ENCODE measurements at regions not wholly inside any gene's neighbourhood (a gene's known extent, or its start where the extent isn't known, plus 50 kb on each side); places are given as distances from the start of the nearest gene placed in this dataset.

- no peaks in the 10 kb centered on the region for H3K36me3 ChIP-seq
- no peak for TF ChIP-seq CTCF (IDR thresholded peaks at IDR 0.05; ENCODE audit: borderline replicate concordance)
- intact Hi-C loops (cut with micrococcal nuclease) = no loop called here
Measured at GRCh38 chr7:126022452-126022851, 1092.8 kb upstream of the POT1 start.

DNA sequence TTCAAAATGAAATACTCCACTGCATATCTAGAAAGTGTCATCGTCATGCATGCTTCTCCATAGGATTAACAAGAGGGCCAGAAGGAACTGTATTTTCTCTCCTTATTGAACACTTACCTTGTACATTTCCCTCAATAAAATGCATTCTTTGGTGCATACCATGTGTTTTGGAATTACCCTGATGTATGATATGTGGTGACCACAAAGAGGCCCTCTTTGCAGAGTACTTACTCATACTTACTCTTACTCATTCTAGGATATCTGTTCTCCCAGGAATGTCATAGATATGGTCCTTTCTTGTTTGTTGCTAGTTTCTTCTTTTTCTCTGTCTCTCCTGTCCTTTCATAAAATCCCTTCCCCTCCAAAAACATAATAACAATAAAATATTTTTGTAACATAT is 1087.1 kb upstream of the POT1 start:
- no peak for TF ChIP-seq CTCF (IDR thresholded peaks at IDR 0.05; ENCODE audit: borderline replicate concordance)
- no peak for DNase-seq

More at GRCh38 chr7:126022452-126022851, 1092.8 kb upstream of the POT1 start:
- Histone ChIP-seq H3K27ac (replicated peaks) (no peak overlapping the region), H3K4me3 (no peak overlapping the region), H3K9me3 (replicated peaks) (no peaks in the 10 kb centered on the region), H3K27me3 (ENCODE audit: low read depth) (no peaks in the 10 kb centered on the region), H3K4me1 (no peaks in the 10 kb centered on the region)
- no peak for DNase-seq

GRCh38 chr7:126005064-126005463 is 1075.4 kb upstream of the POT1 start:
- no peak for TF ChIP-seq CTCF (IDR thresholded peaks at IDR 0.05; ENCODE audit: borderline replicate concordance)
- no peak for DNase-seq
- intact Hi-C loops (cut with micrococcal nuclease) = no loop called here

More for the DNA sequence above, 1087.1 kb upstream of the POT1 start:
- no peak overlapping the region for H3K4me3 ChIP-seq
- no peak overlapping the region for H3K27ac ChIP-seq (replicated peaks)
- no peaks in the 10 kb centered on the region for H3K4me1 ChIP-seq
- H3K9me3 ChIP-seq (replicated peaks) = peaks cover 6% of the 10 kb centered on the region
- no peaks in the 10 kb centered on the region for H3K36me3 ChIP-seq
- H3K27me3 ChIP-seq (ENCODE audit: low read depth) = no peaks in the 10 kb centered on the region
- intact Hi-C loops (cut with micrococcal nuclease) = no loop called here

DNA sequence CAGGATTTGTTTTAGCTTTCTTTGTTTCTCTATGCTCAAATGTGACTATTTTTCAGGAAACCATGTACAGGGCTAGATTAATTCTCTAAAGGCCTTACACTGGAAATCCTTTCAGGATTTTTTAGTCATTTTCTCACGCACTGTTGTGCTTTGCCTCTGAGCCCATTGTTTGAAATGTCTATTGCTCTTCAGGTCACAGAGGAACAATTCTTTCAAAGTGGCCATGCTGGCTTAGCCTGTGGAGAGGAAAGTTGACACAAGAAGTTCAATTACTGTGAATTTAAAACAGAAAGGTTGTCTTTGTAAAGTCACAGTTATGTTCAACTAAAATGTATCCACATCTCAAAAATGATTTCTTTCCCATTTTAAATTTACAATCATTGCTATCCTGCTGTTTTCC is 1071.7 kb upstream of the POT1 start:
- DNase-seq = no peak
- Histone ChIP-seq H3K27ac (replicated peaks) (no peak overlapping the region), H3K36me3 (no peaks in the 10 kb centered on the region), H3K4me3 (no peak overlapping the region), H3K27me3 (ENCODE audit: low read depth) (no peaks in the 10 kb centered on the region), H3K9me3 (replicated peaks) (peaks cover 13% of the 10 kb centered on the region), H3K4me1 (no peaks in the 10 kb centered on the region)
- TF ChIP-seq CTCF (IDR thresholded peaks at IDR 0.05; ENCODE audit: borderline replicate concordance) = no peak
- intact Hi-C loops (cut with micrococcal nuclease) = no loop called here

More at GRCh38 chr7:126005064-126005463, 1075.4 kb upstream of the POT1 start:
- Histone ChIP-seq H3K27ac (replicated peaks) (no peak overlapping the region), H3K27me3 (ENCODE audit: low read depth) (no peaks in the 10 kb centered on the region), H3K4me3 (no peak overlapping the region), H3K9me3 (replicated peaks) (peaks cover 13% of the 10 kb centered on the region), H3K4me1 (no peaks in the 10 kb centered on the region), H3K36me3 (no peaks in the 10 kb centered on the region)

- no peaks in the 10 kb centered on the region for H3K27me3 ChIP-seq (ENCODE audit: low read depth)
- H3K9me3 ChIP-seq (replicated peaks) = peaks cover 24% of the 10 kb centered on the region
- no peaks in the 10 kb centered on the region for H3K36me3 ChIP-seq
- DNase-seq = no peak
- H3K4me1 ChIP-seq = no peaks in the 10 kb centered on the region
- intact Hi-C loops (cut with micrococcal nuclease) = no loop called here
- no peak overlapping the region for H3K4me3 ChIP-seq
- no peak overlapping the region for H3K27ac ChIP-seq (replicated peaks)
- no peak for TF ChIP-seq CTCF (IDR thresholded peaks at IDR 0.05; ENCODE audit: borderline replicate concordance)
Measured at GRCh38 chr7:125984795-125985194, 1055.2 kb upstream of the POT1 start.

GRCh38 chr7:125971656-125972055 is 1042.0 kb upstream of the POT1 start:
- Histone ChIP-seq H3K36me3 (no peaks in the 10 kb centered on the region), H3K4me3 (no peak overlapping the region), H3K27ac (replicated peaks) (no peak overlapping the region), H3K27me3 (ENCODE audit: low read depth) (no peaks in the 10 kb centered on the region), H3K4me1 (no peaks in the 10 kb centered on the region), H3K9me3 (replicated peaks) (no peaks in the 10 kb centered on the region)
- no peak for TF ChIP-seq CTCF (IDR thresholded peaks at IDR 0.05; ENCODE audit: borderline replicate concordance)
- no peak for DNase-seq
- intact Hi-C loops (cut with micrococcal nuclease) = no loop called here
